ENCODE measurements at regions not wholly inside any gene's neighbourhood (a gene's known extent, or its start where the extent isn't known, plus 50 kb on each side); places are given as distances from the start of the nearest gene placed in this dataset.

GRCh38 chr9:88926781-88927505, 64.3 kb upstream of the S1PR3 start:
- no peak for TF ChIP-seq ELK1 (IDR thresholded peaks at IDR 0.05; ENCODE audit: borderline replicate concordance, low read depth, low read length)
- no peak for TF ChIP-seq MXI1 (IDR thresholded peaks at IDR 0.05; ENCODE audit: borderline replicate concordance, low read depth, low read length)
- TF ChIP-seq CTCF (conservative IDR thresholded peaks at IDR 0.05; ENCODE audit: low read depth, low read length), result no peak

Measured in IMR-90 (cell line).